Endothelial cell of umbilical vein (primary cell): ENCODE measurements at regions not wholly inside any gene's neighbourhood (a gene's known extent, or its start where the extent isn't known, plus 50 kb on each side); places are given as distances from the start of the nearest gene placed in this dataset.

Experiments used
- CTCF ChIP-seq, 2 donors: IDR thresholded peaks; 1 replicate in 1 of 2; 2 replicates in 1 of 2; pipeline ENCODE4 v1.5.1; 2011; ENCODE audit warnings: low read length in 2 of 2, mild to moderate bottlenecking in 2 of 2, moderate library complexity in 2 of 2, control low read depth in 1 of 2, inconsistent platforms in 1 of 2, low read depth in 1 of 2; ENCODE audit not compliant: insufficient read depth in 1 of 2; ENCODE audit errors: extremely low read depth in 1 of 2
- EZH2 ChIP-seq: IDR thresholded peaks from 2 replicates; pipeline ENCODE4 v1.6.1; 2012; ENCODE audit warnings: borderline replicate concordance, low read depth, mild to moderate bottlenecking, moderate library complexity, low read length, inconsistent platforms; ENCODE audit not compliant: severe bottlenecking
- MAX ChIP-seq: IDR thresholded peaks from 2 replicates; pipeline ENCODE4 v1.6.1; 2011; ENCODE audit not compliant: insufficient read depth, insufficient read length
- POLR2A ChIP-seq: IDR thresholded peaks from 2 replicates; pipeline ENCODE4 v1.6.1; 2012; ENCODE audit warnings: low read depth, mild to moderate bottlenecking, control low read depth, low read length
- POLR2AphosphoS5 ChIP-seq: IDR thresholded peaks from 2 replicates; pipeline ENCODE4 v1.6.1; 2012; ENCODE audit warnings: low read depth, mild to moderate bottlenecking, control low read depth, low read length, moderate library complexity; ENCODE audit not compliant: insufficient read depth

DNA sequence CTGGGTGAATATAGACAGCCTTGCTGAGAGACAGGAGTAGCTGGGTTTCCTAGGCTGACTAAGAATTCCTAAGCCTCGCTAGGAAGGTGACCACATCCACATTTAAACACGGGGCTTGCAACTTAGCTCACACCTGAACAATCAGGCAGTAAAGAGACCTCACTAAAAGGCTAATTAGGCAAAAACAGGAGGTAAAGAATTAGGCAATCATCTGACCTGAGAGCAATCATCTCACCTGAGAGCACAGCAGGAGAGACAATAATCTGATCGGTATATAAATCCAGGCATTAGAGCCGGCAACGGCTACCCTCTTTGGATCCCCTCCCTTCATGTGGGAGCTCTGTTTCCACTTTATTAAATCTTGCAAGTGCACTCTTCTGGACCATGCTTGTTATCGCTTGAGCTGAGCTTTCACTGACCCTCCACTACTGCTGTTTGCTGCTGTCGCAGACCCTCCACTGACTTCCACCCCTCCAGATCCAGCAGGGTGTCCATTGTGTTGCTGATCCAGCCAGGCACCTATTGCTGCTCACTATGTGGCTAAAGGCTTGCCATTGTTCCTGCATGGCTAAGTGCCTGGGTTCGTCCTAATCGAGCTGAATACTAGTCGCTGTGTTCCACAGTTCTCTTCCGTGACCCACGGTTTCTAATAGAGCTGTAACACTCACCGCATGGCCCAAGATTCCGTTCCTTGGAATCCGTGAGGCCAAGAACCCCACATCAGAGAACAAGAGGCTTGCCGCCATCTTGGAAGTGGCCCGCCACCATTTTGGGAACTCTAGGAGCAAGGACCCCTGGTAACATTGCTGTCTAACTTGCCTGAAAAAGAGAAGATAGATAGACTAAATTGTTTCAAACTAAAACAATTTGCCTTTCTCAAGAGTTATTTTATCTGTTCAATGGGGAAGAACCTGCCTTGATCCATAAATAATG lies 100.7 kb downstream of the TMSB4Y start:
- TF ChIP-seq CTCF (IDR thresholded peaks at IDR 0.05; ENCODE audit: extremely low read depth in 1 of 2, insufficient read depth in 1 of 2, low read depth in 1 of 2, low read length in 2 of 2) (no peak), POLR2A (no peak), POLR2AphosphoS5 (no peak), MAX (no peak), EZH2 (no peak)
